NCI-H1436 (cell line): ENCODE measurements at regions not wholly inside any gene's neighbourhood (a gene's known extent, or its start where the extent isn't known, plus 50 kb on each side); places are given as distances from the start of the nearest gene placed in this dataset.
"Not testable (repeated sequence)": the region's sequence is repeated elsewhere in the genome, so short reads cannot be mapped to it uniquely, and the experiment has no call there.

Experiments used
- DNase-seq: peaks from one replicate; lab custom pipeline; 2025; lab: John Stamatoyannopoulos, UW

- no peak for DNase-seq
These were observed 161.7 kb downstream of the SPTSSA start for GRCh38 chr14:34300330-34300729.

- no peak for DNase-seq
These were observed 162.7 kb downstream of the SPTSSA start for GRCh38 chr14:34299360-34299759.

- DNase-seq: no peak
These were observed 164.1 kb downstream of the SPTSSA start for GRCh38 chr14:34297786-34298520.

GRCh38 chr14:34283590-34283989 is 178.4 kb downstream of the SPTSSA start:
- DNase-seq: no peak

GRCh38 chr14:34277191-34277590 is 184.8 kb downstream of the SPTSSA start:
- DNase-seq: no peak

- no peak for DNase-seq
These were observed 186.5 kb downstream of the SPTSSA start for GRCh38 chr14:34275530-34275929.

GRCh38 chr14:34275078-34275477 is 187.0 kb downstream of the SPTSSA start:
- DNase-seq: no peak

- DNase-seq: not testable (repeated sequence)
These were observed 188.3 kb downstream of the SPTSSA start for GRCh38 chr14:34273716-34274115.

- no peak for DNase-seq
These were observed 191.7 kb downstream of the SPTSSA start for GRCh38 chr14:34270361-34270760.

- DNase-seq: no peak
These were observed 195.7 kb downstream of the SPTSSA start for GRCh38 chr14:34266344-34266743.

GRCh38 chr14:34262127-34262910 is 199.7 kb downstream of the SPTSSA start:
- no peak for DNase-seq

GRCh38 chr14:34259996-34260395 is 202.0 kb downstream of the SPTSSA start:
- DNase-seq: no peak

- no peak for DNase-seq
These were observed 203.7 kb downstream of the SPTSSA start for GRCh38 chr14:34258318-34258717.

- no peak for DNase-seq
These were observed 204.5 kb downstream of the SPTSSA start for GRCh38 chr14:34257505-34257904.

- no peak for DNase-seq
These were observed 205.8 kb downstream of the SPTSSA start for GRCh38 chr14:34256223-34256622.

- DNase-seq: no peak
These were observed 207.5 kb downstream of the SPTSSA start for GRCh38 chr14:34254571-34254970.

- DNase-seq: no peak
These were observed 208.0 kb downstream of the SPTSSA start for GRCh38 chr14:34254031-34254430.

- no peak for DNase-seq
These were observed 209.8 kb downstream of the SPTSSA start for GRCh38 chr14:34252227-34252626.

GRCh38 chr14:34251662-34252061 is 210.4 kb downstream of the SPTSSA start:
- no peak for DNase-seq

GRCh38 chr14:34250959-34251358 is 211.1 kb downstream of the SPTSSA start:
- DNase-seq: no peak

- DNase-seq: no peak
These were observed 214.4 kb downstream of the SPTSSA start for GRCh38 chr14:34247605-34248004.

GRCh38 chr14:34246206-34246605 is 215.8 kb downstream of the SPTSSA start:
- DNase-seq: no peak

GRCh38 chr14:34243401-34243800 is 218.6 kb downstream of the SPTSSA start:
- DNase-seq: no peak
